ENCODE measurements at regions not wholly inside any gene's neighbourhood (a gene's known extent, or its start where the extent isn't known, plus 50 kb on each side); places are given as distances from the start of the nearest gene placed in this dataset.
"Not testable (repeated sequence)": the region's sequence is repeated elsewhere in the genome, so short reads cannot be mapped to it uniquely, and the experiment has no call there.

DNA sequence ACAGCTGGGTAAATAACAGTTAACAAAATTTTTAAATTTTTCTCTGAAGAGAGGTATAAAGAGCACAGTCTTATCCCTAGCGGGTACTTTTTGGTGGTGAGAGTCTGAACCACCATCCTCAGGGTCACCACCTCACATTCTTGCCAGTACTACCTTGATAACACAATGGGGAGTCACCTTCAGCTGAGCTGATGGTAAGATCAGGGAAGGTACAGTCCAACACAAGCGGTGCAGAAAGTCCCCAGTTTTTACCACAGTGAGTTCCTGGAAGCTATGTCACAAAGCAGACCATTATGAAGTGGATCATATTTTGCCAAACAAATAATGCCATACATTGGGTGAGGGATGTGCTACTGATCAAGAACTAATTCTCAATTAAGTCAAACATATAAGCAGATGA lies 176.9 kb downstream of the FASLG start:
- DNase-seq (ENCODE audit: low read depth), result no peak
- no peak for TF ChIP-seq CTCF (conservative IDR thresholded peaks at IDR 0.05; ENCODE audit: control insufficient read depth, insufficient read depth, low read depth, low read length)
- no peak overlapping the region for H3K4me3 ChIP-seq (ENCODE audit: control insufficient read depth, low read depth, low read length)

GRCh38 chr1:172837816-172838679 lies 179.1 kb downstream of the FASLG start:
- H3K4me3 ChIP-seq (ENCODE audit: control insufficient read depth, low read depth, low read length), result no peak overlapping the region
- peak; percentile 80 for DNase-seq (ENCODE audit: low read depth)
- no peak for TF ChIP-seq CTCF (conservative IDR thresholded peaks at IDR 0.05; ENCODE audit: control insufficient read depth, insufficient read depth, low read depth, low read length)

DNA sequence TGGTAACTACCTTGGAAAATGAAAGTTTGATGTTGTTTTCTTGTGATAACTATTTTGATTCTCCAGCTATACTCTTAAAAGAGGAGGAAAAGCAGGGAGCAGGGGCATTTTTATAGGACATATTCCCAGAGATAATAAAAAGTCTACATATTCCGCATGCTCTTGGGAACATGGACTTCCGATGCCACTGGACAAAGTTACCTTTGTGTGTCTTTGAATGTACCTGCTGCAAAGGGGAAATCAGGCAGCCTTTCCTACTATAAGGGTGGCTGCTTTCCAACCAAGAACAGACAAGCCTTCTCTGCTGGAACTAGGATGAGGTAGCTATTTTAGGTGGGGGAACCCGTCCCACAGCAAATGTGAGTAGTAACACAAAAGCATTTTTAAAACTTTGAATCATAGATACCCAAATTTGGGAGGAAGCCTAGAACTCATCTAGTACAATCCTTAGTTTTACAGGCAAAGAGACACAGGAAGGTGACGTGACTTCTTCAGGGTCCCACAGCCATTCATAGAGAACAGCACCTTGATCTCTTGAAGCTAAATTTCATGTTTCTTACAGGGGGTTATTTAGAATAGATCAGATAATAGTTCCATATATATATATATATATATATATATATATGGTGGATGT lies 179.9 kb downstream of the FASLG start:
- no peak overlapping the region for H3K4me3 ChIP-seq (ENCODE audit: control insufficient read depth, low read depth, low read length)
- no peak for TF ChIP-seq CTCF (conservative IDR thresholded peaks at IDR 0.05; ENCODE audit: control insufficient read depth, insufficient read depth, low read depth, low read length)

GRCh38 chr1:172839639-172840038 lies 180.7 kb downstream of the FASLG start:
- not testable (repeated sequence) for H3K4me3 ChIP-seq (ENCODE audit: control insufficient read depth, low read depth, low read length); DNase-seq (ENCODE audit: low read depth)

More for the DNA sequence above, 179.9 kb downstream of the FASLG start:
- DNase-seq (ENCODE audit: low read depth), result no peak

DNA sequence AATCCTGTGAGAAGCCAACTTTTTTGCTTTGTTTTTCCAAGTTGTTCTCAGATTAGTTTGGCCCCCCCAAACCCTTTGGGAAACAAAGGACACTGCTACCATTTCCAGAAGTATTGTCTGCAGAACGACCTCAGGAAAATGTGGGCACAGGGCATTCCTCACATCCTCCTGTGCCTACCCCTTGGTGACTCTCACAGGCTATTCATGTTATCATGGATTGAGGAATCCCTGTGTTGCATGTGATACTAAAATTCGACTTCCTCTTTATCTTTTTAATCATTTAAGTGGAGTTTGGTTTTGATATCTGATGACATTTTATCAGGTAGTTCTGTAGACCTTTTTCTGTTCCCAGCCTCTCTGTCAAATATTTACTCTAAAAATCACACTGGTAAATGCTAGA lies 184.5 kb downstream of the FASLG start:
- no peak for DNase-seq (ENCODE audit: low read depth)
- H3K4me3 ChIP-seq (ENCODE audit: control insufficient read depth, low read depth, low read length), result no peak overlapping the region
- no peak for TF ChIP-seq CTCF (conservative IDR thresholded peaks at IDR 0.05; ENCODE audit: control insufficient read depth, insufficient read depth, low read depth, low read length)

DNA sequence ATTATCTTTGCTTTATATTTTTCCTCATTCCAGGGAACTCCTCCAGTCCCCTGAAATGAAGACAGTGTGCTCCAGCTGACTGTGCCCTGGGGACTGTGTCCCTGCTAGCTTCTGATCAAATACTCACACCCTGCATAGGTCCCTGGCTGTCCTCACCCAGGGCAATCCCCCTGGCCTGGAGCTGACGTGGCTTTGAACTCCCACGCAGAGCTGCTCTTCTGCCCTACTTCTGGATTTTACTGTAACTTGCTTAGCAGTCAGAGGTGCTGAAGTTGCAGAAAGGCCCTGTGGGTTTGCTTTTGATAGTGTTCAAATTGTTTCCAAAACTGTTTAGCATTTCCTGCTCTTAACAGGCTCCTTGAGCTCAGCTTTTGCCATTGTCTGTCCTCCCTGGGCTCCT lies 186.5 kb downstream of the FASLG start:
- DNase-seq (ENCODE audit: low read depth), result peak; percentile 55

More for the DNA sequence above, 186.5 kb downstream of the FASLG start:
- H3K4me3 ChIP-seq (ENCODE audit: control insufficient read depth, low read depth, low read length), result no peak overlapping the region
- no peak for TF ChIP-seq CTCF (conservative IDR thresholded peaks at IDR 0.05; ENCODE audit: control insufficient read depth, insufficient read depth, low read depth, low read length)
